Body of pancreas (tissue), 4 donors: ENCODE measurements at regions not wholly inside any gene's neighbourhood (a gene's known extent, or its start where the extent isn't known, plus 50 kb on each side); places are given as distances from the start of the nearest gene placed in this dataset.

Source experiments
- ATAC-seq: fragments of 150-250 bp; one replicate; pipeline ENCODE4 v1.9.1; 2016
- DNase-seq, 4 donors: peaks; one replicate each; pipeline ENCODE4 v3.0.0-alpha.2; 2019
- H3K27ac ChIP-seq, 4 donors: fragments of 200-600 bp; sonication (generic); 1 replicate in 3 of 4; 2 replicates in 1 of 4; pipeline versions ENCODE4 v1.5.1 to v1.6.1; 2016 to 2019; ENCODE audit warnings: mild to moderate bottlenecking in 1 of 4, mixed read lengths in 1 of 4, moderate library complexity in 1 of 4
- H3K27me3 ChIP-seq, 2 donors: fragments of 200-600 bp; sonication (generic); one replicate each; pipeline ENCODE4 v1.6.0; 2016; ENCODE audit warnings: mild to moderate bottlenecking in 1 of 2
- H3K36me3 ChIP-seq, 2 donors: fragments of 200-600 bp; sonication (generic); replicated peaks in 1 of 2; 2 replicates each; pipeline ENCODE4 v1.5.1; 2016; ENCODE audit warnings: low read depth in 2 of 2; ENCODE audit not compliant: insufficient read depth in 1 of 2
- H3K4me1 ChIP-seq: fragments of 200-600 bp; sonication (generic); one replicate; pipeline ENCODE4 v1.6.0; 2016
- H3K4me3 ChIP-seq, 2 donors: fragments of 200-600 bp; sonication (generic); 1 replicate in 1 of 2; 2 replicates in 1 of 2; pipeline ENCODE4 v1.5.1; 2016 to 2019
- H3K9me3 ChIP-seq, 3 donors: fragments of 200-600 bp; sonication (generic); 1 replicate in 2 of 3; 2 replicates in 1 of 3; pipeline ENCODE4 v1.5.1; 2016
- CTCF ChIP-seq, 7 experiments: fragments of 450-650 bp in 4 of 7; fragments of 200-600 bp in 3 of 7; sonication (generic) in 3 of 7; IDR thresholded peaks; one replicate each; pipeline ENCODE4 v1.5.1; 2016 to 2019; ENCODE audit warnings: antibody characterized with exemption in 7 of 7
- POLR2A ChIP-seq, 3 donors: fragments of 450-650 bp; IDR thresholded peaks; one replicate each; pipeline ENCODE4 v1.6.1; 2016; ENCODE audit warnings: antibody characterized with exemption in 3 of 3, mild to moderate bottlenecking in 2 of 3
- whole genome bisulfite sequencing, 2 donors: methylation state at CpG; one replicate each; pipeline ENCODE4 v1.1.5; 2017; 5-methylcytosine and 5-hydroxymethylcytosine counted together
- intact Hi-C: fragments of 100-400 bp; cut with DNase I; formaldehyde crosslinking; loops from one replicate; pipeline ENCODE4 v1.15.1; 2023

DNA sequence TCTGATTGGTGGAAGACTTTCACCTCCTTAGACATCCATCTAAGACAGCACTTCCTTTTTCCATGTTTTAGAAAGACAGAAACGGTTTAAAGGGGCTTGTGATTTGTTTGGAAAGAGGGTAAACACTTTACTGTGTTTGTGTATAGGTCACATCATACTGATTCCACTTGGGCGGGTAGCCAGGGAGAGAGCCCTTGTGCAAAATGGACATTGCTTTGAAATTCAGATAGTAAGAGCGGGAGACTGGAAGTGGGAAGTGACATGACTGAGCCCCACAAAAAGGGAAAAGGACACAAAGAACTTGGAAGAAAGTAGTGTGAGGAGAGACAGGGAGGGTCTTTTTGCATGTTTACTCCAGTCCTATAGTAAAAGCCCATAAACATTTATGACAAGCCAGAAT, 195.6 kb upstream of the CNTN4 start:
- 55 to 58% methylated on average over 3 of the region's 3 CpGs for WGBS, 2 donors
- TF ChIP-seq POLR2A (IDR thresholded peaks at IDR 0.05) (no peak), CTCF (IDR thresholded peaks at IDR 0.05) (no peak)

DNA sequence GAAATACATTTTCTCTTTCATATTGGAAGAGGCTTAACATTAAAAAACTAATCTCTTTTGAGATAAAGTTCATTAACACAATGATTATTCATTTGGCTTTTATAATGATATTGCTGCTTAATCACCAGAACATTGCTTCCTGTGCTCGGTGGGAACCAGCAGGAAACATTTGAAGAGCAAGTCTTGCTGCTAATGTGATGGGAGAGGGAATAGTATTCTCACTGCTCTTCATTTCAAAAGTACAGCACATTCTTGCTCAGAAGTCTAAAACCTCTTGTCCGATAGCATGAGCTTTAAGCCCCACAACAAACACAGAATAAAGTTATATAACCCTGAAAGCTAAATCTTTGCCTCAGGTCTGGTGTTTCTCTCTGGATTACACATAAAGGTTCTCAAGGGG, 190.8 kb upstream of the CNTN4 start:
- no peaks in the 10 kb centered on the region for H3K27me3 ChIP-seq
- TF ChIP-seq CTCF (IDR thresholded peaks at IDR 0.05) (no peak), POLR2A (IDR thresholded peaks at IDR 0.05) (no peak)
- no peaks in the 10 kb centered on the region for H3K4me1 ChIP-seq
- no peaks in the 10 kb centered on the region for H3K9me3 ChIP-seq
- 36 to 44% methylated on average over 2 of the region's 2 CpGs for WGBS, 2 donors
- DNase-seq (no peak), ATAC-seq (no peak)
- intact Hi-C loops = no loop called here
- H3K4me3 ChIP-seq = no peak overlapping the region
- no peaks in the 10 kb centered on the region for H3K36me3 ChIP-seq
- no peak overlapping the region for H3K27ac ChIP-seq

More for the DNA sequence above, 195.6 kb upstream of the CNTN4 start:
- intact Hi-C loops = no loop called here
- DNase-seq (no peak), ATAC-seq (no peak)
- H3K27me3 ChIP-seq = no peaks in the 10 kb centered on the region
- H3K4me3 ChIP-seq = no peak overlapping the region
- H3K36me3 ChIP-seq = no peaks in the 10 kb centered on the region
- no peaks in the 10 kb centered on the region for H3K9me3 ChIP-seq
- H3K27ac ChIP-seq = no peak overlapping the region
- no peaks in the 10 kb centered on the region for H3K4me1 ChIP-seq

DNA sequence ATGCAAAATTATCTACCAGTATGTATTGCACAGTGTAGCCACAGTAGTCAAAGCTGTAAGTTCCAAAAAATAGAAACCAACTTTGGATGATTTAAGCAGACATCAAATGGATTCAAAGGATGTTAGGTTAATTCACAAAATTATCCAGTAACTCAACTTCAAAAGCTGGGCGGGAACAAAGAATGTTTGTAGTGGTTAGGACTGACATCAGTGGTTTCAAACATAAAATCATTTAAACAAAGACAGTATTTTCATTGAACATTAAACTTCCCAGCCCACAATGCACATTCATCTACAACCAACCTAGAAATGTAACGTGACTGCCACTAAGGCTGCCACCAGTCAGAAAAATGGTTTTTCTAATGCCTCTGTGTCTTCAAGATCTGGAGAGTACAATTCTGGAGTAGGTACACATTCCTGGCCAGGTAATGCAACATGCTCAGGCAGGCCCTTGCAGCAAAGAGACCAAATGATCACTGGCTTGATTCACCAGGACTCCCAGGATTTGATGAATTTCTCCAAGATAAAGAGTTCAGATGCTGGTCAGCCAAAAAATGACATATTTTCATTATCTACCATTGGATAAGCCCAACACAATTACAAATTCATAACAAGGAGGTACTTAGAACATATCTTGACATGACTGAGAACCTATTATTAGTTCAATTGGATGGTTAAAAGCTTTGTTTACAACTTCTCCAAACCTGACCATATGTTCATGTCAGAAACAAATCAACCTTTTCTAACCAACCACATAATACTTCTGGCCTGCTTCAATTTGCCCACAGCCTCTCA, 189.8 kb upstream of the CNTN4 start:
- TF ChIP-seq CTCF (IDR thresholded peaks at IDR 0.05) (no peak), POLR2A (IDR thresholded peaks at IDR 0.05) (no peak)
- no peak for ATAC-seq
- WGBS, 2 donors = 14 to 24% methylated on average over 2 of the region's 2 CpGs

DNA sequence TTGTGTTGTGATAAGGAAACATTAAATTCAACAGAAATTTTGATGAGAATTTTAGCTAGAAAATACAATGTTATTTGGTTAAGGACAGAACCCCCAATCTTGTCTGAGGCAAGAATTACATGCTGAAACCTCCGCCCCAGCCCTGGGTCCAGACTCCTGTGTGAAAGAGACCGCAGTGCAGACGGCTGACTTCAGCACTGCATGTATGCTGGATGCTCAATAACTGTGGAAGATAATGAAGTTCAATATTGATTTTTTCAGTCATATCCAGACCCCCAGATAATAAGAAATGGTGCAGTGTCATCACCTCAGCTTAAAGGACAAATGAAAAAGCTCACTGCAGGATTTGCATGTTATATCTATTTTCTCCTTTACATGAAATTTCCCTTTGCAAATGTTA, 188.3 kb upstream of the CNTN4 start:
- no peaks in the 10 kb centered on the region for H3K27me3 ChIP-seq
- no peak overlapping the region for H3K4me3 ChIP-seq
- no peaks in the 10 kb centered on the region for H3K36me3 ChIP-seq
- H3K9me3 ChIP-seq = no peaks in the 10 kb centered on the region
- DNase-seq (no peak), ATAC-seq (no peak)
- H3K4me1 ChIP-seq = no peaks in the 10 kb centered on the region
- no peak overlapping the region for H3K27ac ChIP-seq
- intact Hi-C loops = no loop called here
- WGBS, 2 donors = 55 to 73% methylated on average over 3 of the region's 3 CpGs
- TF ChIP-seq POLR2A (IDR thresholded peaks at IDR 0.05) (no peak), CTCF (IDR thresholded peaks at IDR 0.05) (no peak)

More for the DNA sequence above, 189.8 kb upstream of the CNTN4 start:
- no peak overlapping the region for H3K27ac ChIP-seq
- no peaks in the 10 kb centered on the region for H3K4me1 ChIP-seq
- H3K4me3 ChIP-seq = no peak overlapping the region
- H3K9me3 ChIP-seq = no peaks in the 10 kb centered on the region
- H3K27me3 ChIP-seq = no peaks in the 10 kb centered on the region
- H3K36me3 ChIP-seq = no peaks in the 10 kb centered on the region
- DNase-seq = no peak
- intact Hi-C loops = no loop called here
